M059J (cell line): ENCODE measurements at regions not wholly inside any gene's neighbourhood (a gene's known extent, or its start where the extent isn't known, plus 50 kb on each side); places are given as distances from the start of the nearest gene placed in this dataset.
"Not testable (repeated sequence)": the region's sequence is repeated elsewhere in the genome, so short reads cannot be mapped to it uniquely, and the experiment has no call there.

Source experiments
- DNase-seq: peaks from one replicate; pipeline ENCODE4 v3.0.0-alpha.2; 2012; ENCODE audit warnings: low read depth

- no peak for DNase-seq
Observed at GRCh38 chr12:89883630-89884389, 175.2 kb upstream of the ATP2B1 start.

- DNase-seq: no peak
Observed at GRCh38 chr12:89882792-89883191, 174.2 kb upstream of the ATP2B1 start.

GRCh38 chr12:89882050-89882449 is 173.4 kb upstream of the ATP2B1 start:
- DNase-seq: peak; percentile 52

GRCh38 chr12:89880690-89881350 is 172.2 kb upstream of the ATP2B1 start:
- peak; percentile 26 for DNase-seq

- no peak for DNase-seq
Observed at GRCh38 chr12:89879766-89880165, 171.1 kb upstream of the ATP2B1 start.

- DNase-seq: no peak
Observed at GRCh38 chr12:89878950-89879349, 170.3 kb upstream of the ATP2B1 start.

GRCh38 chr12:89878327-89878726 is 169.7 kb upstream of the ATP2B1 start:
- DNase-seq: no peak

- DNase-seq: no peak
Observed at GRCh38 chr12:89877671-89878070, 169.0 kb upstream of the ATP2B1 start.

GRCh38 chr12:89877136-89877535 is 168.5 kb upstream of the ATP2B1 start:
- DNase-seq: no peak

GRCh38 chr12:89875809-89876208 is 167.2 kb upstream of the ATP2B1 start:
- no peak for DNase-seq

GRCh38 chr12:89875225-89875624 is 166.6 kb upstream of the ATP2B1 start:
- peak; percentile 18 for DNase-seq

- DNase-seq: peak; percentile 25
Observed at GRCh38 chr12:89874146-89874545, 165.5 kb upstream of the ATP2B1 start.

- DNase-seq: peak; percentile 42
Observed at GRCh38 chr12:89873745-89874144, 165.1 kb upstream of the ATP2B1 start.

GRCh38 chr12:89872922-89873630 is 164.4 kb upstream of the ATP2B1 start:
- DNase-seq: no peak

GRCh38 chr12:89870413-89871184 is 162.0 kb upstream of the ATP2B1 start:
- DNase-seq: no peak

GRCh38 chr12:89867611-89868010 is 159.0 kb upstream of the ATP2B1 start:
- DNase-seq: not testable (repeated sequence)

GRCh38 chr12:89864411-89864810 is 155.8 kb upstream of the ATP2B1 start:
- DNase-seq: peak; percentile 9

GRCh38 chr12:89863968-89864367 is 155.3 kb upstream of the ATP2B1 start:
- peak; percentile 23 for DNase-seq

GRCh38 chr12:89863493-89863938 is 154.9 kb upstream of the ATP2B1 start:
- no peak for DNase-seq

- peak; percentile 25 for DNase-seq
Observed at GRCh38 chr12:89862511-89863445, 154.1 kb upstream of the ATP2B1 start.

- DNase-seq: peak; percentile 17
Observed at GRCh38 chr12:89861086-89861485, 152.4 kb upstream of the ATP2B1 start.
